Muscle of back (tissue), 3 donors: ENCODE measurements at regions not wholly inside any gene's neighbourhood (a gene's known extent, or its start where the extent isn't known, plus 50 kb on each side); places are given as distances from the start of the nearest gene placed in this dataset.

Experiments used
- DNase-seq, 3 donors: peaks; one replicate each; pipeline versions ENCODE4 v3.0.0 to v3.0.0-alpha.2; 2013

DNA sequence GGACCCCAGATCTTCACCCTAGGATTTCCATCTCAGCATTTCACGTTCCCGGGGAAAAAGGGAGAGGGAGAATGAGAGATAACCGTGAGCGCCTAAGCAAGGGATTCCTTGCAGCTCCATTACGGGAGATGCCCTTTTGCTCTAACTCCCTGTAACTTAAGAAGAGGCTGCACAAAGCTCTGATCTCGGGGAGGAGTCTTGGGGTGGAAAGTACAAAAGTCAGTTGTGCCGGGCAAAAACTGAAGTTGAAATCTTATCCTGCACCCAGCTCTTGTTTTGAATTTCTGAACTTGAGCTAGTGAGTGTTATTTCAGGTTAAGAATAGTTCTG lies 256.4 kb upstream of the SOX21 start:
- no peak for DNase-seq

DNA sequence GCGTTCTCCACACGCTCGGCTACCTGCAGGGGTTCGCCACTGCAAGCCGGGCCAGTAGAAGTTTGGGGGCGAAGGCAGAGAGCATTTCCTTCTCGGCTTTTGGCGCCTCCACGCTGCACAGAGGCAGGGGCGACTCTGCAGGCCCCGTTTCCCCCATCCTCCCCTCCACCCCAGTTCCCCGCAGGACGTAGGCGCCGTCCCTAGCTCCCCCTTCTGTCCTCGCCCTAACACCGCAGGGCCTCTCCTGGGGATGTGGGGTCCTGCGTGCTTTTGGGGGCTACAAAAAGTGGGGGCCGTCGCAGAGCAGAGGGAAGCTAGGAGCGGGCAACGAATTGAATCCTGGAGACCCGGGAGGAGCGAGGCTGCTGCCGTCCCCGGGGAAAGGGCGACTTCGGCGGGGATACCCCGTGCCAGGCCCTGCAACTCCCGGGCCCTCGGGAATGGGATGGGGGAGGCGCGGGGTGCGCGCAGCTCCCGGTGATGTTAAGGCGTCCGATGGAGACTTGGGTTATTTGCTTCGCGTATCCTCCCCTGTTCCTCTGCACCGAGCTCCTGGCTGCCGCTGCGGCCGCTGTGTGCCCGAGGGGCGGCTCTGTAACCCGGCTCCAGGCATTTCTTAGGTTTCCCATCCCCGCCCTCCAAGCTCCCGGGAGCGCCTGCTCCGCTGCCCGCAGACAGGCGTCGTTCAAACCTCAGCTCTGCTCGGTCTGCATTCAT lies 255.9 kb upstream of the SOX21 start:
- DNase-seq = peak in 1 of 3 donors; percentile 34

DNA sequence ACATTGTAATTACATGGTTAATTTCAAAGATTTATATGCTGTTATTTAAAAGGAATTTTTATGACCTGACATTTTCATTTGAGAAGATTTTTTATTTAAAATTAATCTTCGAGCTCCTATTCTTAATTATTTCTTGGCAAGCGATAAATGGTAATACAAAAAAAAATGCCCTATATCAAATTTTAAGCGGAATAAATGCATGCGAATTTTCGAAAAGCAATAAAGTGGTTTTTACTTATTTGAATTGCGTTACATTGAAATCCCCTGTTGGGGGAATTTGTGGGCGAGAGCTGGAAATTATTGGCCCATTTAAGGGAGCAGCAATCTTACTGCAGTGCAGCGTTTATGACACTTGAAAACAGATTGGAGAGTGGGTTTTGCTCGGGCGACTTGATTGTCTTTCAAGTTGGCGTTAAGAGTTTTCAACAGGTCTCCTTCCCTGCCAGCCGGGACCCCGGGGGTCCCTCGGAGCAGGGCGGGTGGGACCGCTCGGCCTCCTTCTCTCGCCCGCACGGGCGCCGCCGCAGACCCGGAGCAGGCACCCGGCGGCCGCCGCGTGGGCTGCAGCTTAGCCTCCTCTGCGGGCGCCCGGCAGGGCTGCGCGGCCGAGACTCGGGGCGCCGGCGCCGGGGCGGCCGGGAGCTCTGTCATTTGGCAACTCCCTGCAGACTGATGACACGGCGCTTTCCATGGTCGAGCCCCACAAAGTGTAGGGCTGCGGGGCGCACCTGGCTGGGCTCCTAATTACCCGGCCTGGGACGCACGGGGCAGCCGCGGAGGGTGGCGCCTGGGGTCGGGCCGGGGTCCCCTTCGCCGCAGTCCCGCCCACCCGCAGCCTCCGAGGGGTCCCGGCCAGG lies 255.1 kb upstream of the SOX21 start:
- peak in 1 of 3 donors; percentile 55 for DNase-seq

DNA sequence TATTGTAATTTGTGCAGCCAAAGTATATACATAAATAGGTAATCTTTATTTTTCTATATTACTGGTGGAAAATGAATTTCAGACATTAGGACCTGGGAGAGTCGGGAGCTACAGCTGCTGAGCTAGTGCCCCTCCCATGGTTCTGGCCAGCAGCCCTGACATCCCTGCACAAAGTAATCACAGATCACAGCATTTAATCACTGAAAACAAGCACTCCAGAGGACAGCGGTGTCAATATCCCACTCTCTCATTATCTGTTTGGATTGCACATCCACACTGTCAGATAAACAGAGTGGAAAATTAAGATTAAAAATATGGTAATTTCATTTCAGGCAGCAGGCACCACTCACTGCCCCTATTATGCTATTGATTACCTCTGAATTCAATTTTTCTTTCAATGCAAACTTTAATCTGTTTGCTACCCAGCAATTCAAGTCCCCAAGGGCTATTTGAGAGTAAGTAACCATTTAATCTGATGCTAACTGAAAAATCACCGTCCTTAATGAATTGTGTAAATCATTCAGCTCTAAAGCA lies 254.1 kb upstream of the SOX21 start:
- no peak for DNase-seq

- no peak for DNase-seq
Measured at GRCh38 chr13:94959626-94960025, 247.3 kb upstream of the SOX21 start.

DNA sequence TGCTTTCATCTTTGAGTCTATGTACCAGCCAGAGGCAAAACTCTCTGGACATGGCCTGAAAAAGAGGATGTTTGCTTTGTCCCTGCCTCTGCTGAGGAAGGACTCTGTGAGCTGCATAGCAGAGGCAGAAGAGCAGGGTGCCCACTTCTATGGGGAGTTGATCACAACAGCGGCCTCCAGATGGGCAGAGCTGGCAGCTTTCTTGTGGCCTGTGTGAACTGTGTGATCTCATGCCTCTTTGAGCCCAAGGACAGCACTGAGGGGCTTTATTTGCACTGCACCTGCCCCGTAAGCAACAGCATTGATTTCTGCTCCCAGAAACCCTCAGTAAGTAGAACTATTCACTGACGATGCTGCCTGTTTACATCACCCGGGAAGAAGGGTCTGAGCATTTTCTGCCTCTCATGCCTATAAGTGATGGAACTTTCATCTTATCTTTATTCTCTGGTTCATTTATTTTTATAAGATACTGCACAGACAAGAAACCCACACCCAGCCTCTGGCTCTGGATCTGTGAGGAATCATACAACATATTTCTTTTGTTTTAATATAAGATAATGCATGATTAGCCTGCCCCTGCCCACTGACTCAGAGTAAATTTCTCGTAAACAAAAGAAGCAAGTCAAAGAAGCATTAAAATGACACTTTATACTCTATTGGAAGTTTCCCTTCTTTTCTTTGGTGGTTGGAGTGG lies 244.2 kb upstream of the SOX21 start:
- DNase-seq = no peak

DNA sequence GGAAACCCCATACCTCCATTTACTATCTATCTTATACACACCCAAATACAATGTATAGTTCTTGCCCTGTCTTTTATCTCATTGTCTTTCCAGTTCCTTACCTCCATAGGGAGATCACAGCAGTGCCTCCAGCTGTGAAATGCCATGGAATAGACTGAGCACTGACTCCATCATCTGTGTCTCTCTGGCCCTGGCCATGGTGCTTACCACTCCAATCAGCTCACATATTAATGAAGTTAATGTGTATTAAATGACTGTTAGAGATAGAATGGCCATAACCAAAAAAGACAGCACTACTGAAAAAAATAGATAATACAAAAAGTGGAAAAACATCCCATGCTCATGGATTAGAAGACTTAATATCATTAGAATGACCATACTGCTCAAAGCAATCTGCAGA lies 240.4 kb upstream of the SOX21 start:
- no peak for DNase-seq

- no peak for DNase-seq
Measured at GRCh38 chr13:94950303-94950702, 238.0 kb upstream of the SOX21 start.

DNA sequence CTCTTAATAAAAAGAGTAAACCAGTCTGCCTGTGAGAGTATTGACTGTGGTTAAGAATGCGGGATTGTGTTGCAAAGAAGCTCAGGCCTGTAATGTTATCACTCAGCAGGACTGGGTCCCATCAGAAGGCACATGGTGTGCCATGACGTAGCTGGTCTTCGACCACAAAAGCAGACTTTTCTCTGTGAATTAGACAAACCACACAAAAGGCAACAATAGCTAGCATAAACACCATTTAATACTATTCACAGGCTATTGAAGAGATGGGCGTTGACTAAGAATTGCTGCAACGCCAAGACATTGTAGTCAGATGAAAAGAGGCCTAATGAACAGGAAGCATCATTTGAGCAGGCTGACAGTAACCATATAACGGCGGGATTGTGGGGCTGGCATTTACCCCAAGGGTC lies 235.6 kb upstream of the SOX21 start:
- DNase-seq = no peak

GRCh38 chr13:94947392-94947791 lies 235.0 kb upstream of the SOX21 start:
- no peak for DNase-seq

GRCh38 chr13:94946039-94946438 lies 233.7 kb upstream of the SOX21 start:
- no peak for DNase-seq

DNA sequence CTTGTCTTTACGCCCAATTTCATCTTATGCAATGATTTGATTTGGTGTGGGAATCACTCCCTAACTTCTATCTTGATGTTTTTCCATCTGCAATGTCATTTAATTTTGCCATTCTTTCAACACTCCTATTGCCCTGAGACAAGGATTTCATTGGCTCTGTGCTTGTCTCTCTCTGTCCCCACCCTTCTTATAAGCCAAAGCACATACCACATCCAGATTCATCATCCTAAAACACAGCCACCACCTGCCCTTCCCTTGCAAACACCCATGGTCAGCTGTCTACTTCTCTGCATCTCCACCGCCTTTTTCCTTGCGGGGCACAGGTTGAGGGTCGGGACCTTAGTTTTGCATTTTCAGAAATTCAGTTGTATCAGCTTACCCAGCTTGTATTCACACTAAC lies 225.8 kb upstream of the SOX21 start:
- no peak for DNase-seq

DNA sequence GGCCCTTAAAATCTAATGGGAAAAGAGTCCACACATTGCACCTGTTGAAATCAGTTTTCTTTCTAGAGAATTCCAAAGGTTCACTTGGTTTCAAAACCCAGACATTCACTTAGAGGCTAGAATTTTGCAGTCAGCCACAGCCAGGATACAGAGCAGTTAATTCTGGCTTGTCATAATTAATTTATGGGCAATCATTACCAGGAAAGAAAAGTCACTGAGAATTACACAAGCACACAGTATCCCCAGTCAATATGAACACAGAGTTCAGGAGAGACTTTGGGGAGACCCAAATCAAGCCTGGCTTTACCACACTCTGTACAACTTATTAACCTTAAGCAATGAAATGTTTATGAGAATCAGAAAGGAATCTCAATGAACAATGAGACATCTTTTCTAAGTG lies 224.3 kb upstream of the SOX21 start:
- DNase-seq = no peak

- no peak for DNase-seq
Measured at GRCh38 chr13:94933936-94934335, 221.6 kb upstream of the SOX21 start.

DNA sequence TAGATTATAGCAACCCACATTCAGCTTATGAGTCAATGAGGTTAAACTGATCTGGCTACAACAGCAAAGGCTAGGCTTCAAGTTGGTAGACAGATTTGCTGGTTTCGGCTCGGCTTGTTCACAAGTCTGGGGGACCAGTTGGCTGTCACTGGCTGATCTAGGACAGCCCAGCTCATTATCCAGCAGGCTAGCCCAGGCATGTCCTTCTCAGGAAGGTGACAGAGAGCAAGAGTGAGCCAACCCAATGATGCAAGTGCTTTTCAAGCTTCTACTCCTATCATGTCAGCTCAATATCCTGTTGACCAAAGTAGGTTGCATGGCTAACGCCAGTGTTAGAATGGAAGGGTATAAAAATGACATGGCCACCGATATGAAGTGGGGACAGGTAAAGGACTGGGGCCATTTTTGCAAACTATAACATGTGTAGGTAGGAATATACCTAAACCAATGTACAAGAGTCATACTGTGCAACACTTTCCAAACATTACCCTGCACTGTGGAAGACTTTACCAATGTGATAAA lies 220.9 kb upstream of the SOX21 start:
- DNase-seq = no peak

DNA sequence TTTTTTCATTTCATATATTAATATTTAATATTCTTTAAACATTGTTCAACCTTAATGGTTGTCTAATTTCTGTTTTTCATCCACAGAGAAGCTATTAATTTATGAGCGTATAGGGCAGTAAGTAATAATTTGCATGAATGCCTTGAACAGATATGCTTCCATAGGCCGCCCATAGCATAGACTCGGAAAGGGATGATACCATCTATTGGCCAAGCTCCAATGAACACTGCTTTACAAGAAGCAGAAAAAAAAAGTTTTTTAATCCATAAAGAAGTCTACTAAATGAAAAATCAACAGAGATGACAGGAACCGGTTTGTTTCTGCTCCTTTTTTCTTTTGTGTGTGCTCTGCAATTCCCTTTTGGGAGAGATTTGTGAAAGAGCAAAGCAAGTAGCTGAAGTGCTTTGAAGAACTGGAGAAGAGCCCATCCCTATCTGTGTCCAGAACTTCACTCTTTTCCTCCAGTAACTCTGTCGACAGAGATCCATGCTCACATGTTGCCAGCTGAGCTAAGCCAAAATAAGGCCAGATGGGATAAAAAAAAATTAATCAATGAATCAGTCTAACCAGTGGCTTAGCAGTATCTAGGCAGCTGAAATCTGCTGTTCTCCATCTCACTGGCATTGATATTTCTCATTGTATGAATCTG lies 215.9 kb upstream of the SOX21 start:
- peak in 2 of 3 donors; percentile 16 to 52 for DNase-seq

- no peak for DNase-seq
Measured at GRCh38 chr13:94925263-94925662, 212.9 kb upstream of the SOX21 start.

- no peak for DNase-seq
Measured at GRCh38 chr13:94921181-94921580, 208.8 kb upstream of the SOX21 start.

DNA sequence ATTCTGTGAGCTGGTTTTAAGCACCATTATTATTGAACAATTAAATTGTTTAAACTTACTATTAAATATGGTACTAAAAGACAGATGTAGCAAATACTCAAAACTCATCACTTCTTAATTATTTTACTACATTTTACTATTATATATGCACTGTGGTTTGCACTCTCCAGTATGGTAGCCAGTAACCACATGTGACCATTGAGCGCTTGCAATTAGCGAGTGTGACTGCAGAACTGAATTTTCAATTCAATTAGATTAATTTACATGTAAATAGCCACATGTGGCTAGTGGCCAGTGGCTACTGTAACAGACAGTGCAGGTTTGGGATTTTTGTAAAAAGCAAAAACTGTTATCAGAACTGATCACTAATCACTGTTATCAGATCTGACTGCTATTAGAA lies 208.2 kb upstream of the SOX21 start:
- no peak for DNase-seq

- no peak for DNase-seq
Measured at GRCh38 chr13:94917824-94918223, 205.5 kb upstream of the SOX21 start.

- no peak for DNase-seq
Measured at GRCh38 chr13:94914895-94915294, 202.6 kb upstream of the SOX21 start.

DNA sequence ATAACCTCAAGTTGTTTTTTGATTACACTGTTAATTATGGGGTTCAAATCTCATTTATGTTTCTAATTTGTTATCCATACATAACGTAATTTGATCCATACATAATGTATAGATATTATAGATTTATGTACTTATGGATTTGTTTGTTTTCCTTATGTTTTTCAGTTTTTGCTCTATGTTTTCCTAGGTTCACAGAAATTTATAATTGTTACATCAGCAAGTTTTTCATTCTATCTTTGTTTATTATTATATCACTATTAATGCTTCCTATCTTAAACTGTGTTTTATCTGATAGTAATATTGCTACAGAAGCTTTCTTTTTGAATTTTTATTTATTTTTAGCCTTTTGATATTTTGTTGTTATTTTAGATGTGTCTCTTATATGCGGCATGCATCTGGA lies 194.3 kb upstream of the SOX21 start:
- DNase-seq = no peak
